Neural cell (in vitro differentiated cells): ENCODE measurements at regions not wholly inside any gene's neighbourhood (a gene's known extent, or its start where the extent isn't known, plus 50 kb on each side); places are given as distances from the start of the nearest gene placed in this dataset.

Experiments
- CTCF ChIP-seq: fragments of 450-650 bp; IDR thresholded peaks from 2 replicates; pipeline ENCODE4 v1.5.1; 2014; ENCODE audit warnings: antibody characterized with exemption, mild to moderate bottlenecking, moderate library complexity; ENCODE audit not compliant: poor library complexity, severe bottlenecking
- EP300 ChIP-seq: fragments of 450-650 bp; conservative IDR thresholded peaks from 2 replicates; pipeline ENCODE4 v1.6.1; 2014; ENCODE audit warnings: antibody characterized with exemption, mild to moderate bottlenecking, moderate library complexity; ENCODE audit not compliant: poor library complexity, severe bottlenecking
- EZH2 ChIP-seq: fragments of 200-600, 300-800 bp; shearing (Covaris generic), sonication (generic); IDR thresholded peaks from 2 replicates; pipeline ENCODE4 v1.6.1; 2014; ENCODE audit warnings: antibody characterized with exemption, low read length, borderline replicate concordance, mild to moderate bottlenecking; ENCODE audit not compliant: insufficient read depth, poor library complexity, severe bottlenecking

- no peak for TF ChIP-seq EP300
- no peak for TF ChIP-seq EZH2
- TF ChIP-seq CTCF = no peak
Observed at GRCh38 chr2:75828826-75829225, 118.1 kb upstream of the GCFC2 start.
